GM12878 (cell line): ENCODE measurements at regions not wholly inside any gene's neighbourhood (a gene's known extent, or its start where the extent isn't known, plus 50 kb on each side); places are given as distances from the start of the nearest gene placed in this dataset.

Experiments
- ATAC-seq: fragments of 200-7000 bp; cut with Tn5 transposase; 3 replicates; pipeline ENCODE4 v1.9.1; 2020; ENCODE audit warnings: mild to moderate bottlenecking, moderate library complexity
- BruUV-seq: library from RNA; stranded (reverse); fragments of 400-500 nt; replicated peaks from 2 replicates; lab custom pipeline; 2021; lab: Mats Ljungman, UMichigan
- CTCF ChIA-PET: fragments of 300-600 bp; sonication (Branson Sonifier 250); formaldehyde crosslinking; extraction: SDS; loops from one replicate; lab custom pipeline; 2021; ENCODE audit warnings: inconsistent platforms; lab: Yijun Ruan, JAX
- POLR2A ChIA-PET: fragments of 350-600 bp; formaldehyde crosslinking; extraction: SDS; loops from one replicate; lab custom pipeline; 2021; ENCODE audit warnings: inconsistent platforms; lab: Charles Lee
- RAD21 ChIA-PET: fragments of 300-600 bp; sonication (Branson Sonifier 250); formaldehyde crosslinking; loops from one replicate; lab custom pipeline; 2023; ENCODE audit warnings: antibody characterized with exemption; ENCODE audit not compliant: unreplicated experiment; lab: Charles Lee
- SMC1A ChIA-PET: fragments of 300-600 bp; sonication (Branson Sonifier 250); formaldehyde crosslinking; loops from one replicate; lab custom pipeline; 2023; ENCODE audit not compliant: unreplicated experiment, uncharacterized antibody; lab: Charles Lee
- DNase-seq: peaks from one replicate; pipeline ENCODE4 v3.0.0-alpha.2; 2011; ENCODE audit warnings: low read depth, low spot score
- FAIRE-seq: peaks from 3 replicates; lab custom pipeline; 2011; peaks lifted over from hg19 to GRCh38; lab: Jason Lieb, UNC
- H2AFZ ChIP-seq: 2 replicates; pipeline ENCODE4 v1.6.0; 2011; ENCODE audit warnings: low read depth, low read length, control low read depth; ENCODE audit not compliant: control insufficient read depth
- H3K27ac ChIP-seq: 2 replicates; pipeline ENCODE4 v1.5.1; 2011; ENCODE audit warnings: control low read depth; ENCODE audit not compliant: control insufficient read depth, insufficient read depth
- H3K27me3 ChIP-seq, 2 experiments: replicated peaks in 1 of 2; 2 replicates each; pipeline versions ENCODE4 v1.6.0 to v1.6.1; 2011; ENCODE audit warnings: low read length in 1 of 2; ENCODE audit not compliant: control insufficient read depth in 2 of 2, insufficient read depth in 2 of 2
- H3K36me3 ChIP-seq, 2 experiments: 2 replicates each; pipeline ENCODE4 v1.5.1; 2011; ENCODE audit warnings: low read length in 1 of 2; ENCODE audit not compliant: control insufficient read depth in 2 of 2, insufficient read depth in 2 of 2
- H3K4me1 ChIP-seq: 2 replicates; pipeline ENCODE4 v1.6.1; 2011; ENCODE audit warnings: mild to moderate bottlenecking, low read length, moderate library complexity, mixed read lengths; ENCODE audit not compliant: control insufficient read depth, insufficient read depth
- H3K4me2 ChIP-seq: 2 replicates; pipeline ENCODE4 v1.6.0; 2011; ENCODE audit warnings: control low read depth; ENCODE audit not compliant: control insufficient read depth, insufficient read depth
- H3K4me3 ChIP-seq: fragments of 200-600 bp; sonication (generic); 2 replicates; pipeline ENCODE4 v1.5.1; 2016
- H3K79me2 ChIP-seq: 2 replicates; pipeline ENCODE4 v1.6.0; 2011; ENCODE audit warnings: low read length; ENCODE audit not compliant: control insufficient read depth, insufficient read depth
- H3K9ac ChIP-seq: 2 replicates; pipeline ENCODE4 v1.8.0; 2011; ENCODE audit warnings: low read length, control low read depth, mixed read lengths; ENCODE audit not compliant: control insufficient read depth, insufficient read depth
- H3K9me3 ChIP-seq: replicated peaks from 3 replicates; pipeline ENCODE4 v1.5.1; 2011; ENCODE audit warnings: mild to moderate bottlenecking, low read length; ENCODE audit not compliant: control insufficient read depth, insufficient read depth
- H4K20me1 ChIP-seq: 2 replicates; pipeline ENCODE4 v1.6.0; 2011; ENCODE audit not compliant: control insufficient read depth, insufficient read depth
- BCLAF1 ChIP-seq: fragments of 450-650 bp; IDR thresholded peaks from 2 replicates; pipeline ENCODE4 v1.6.1; 2017; ENCODE audit warnings: antibody characterized with exemption, mild to moderate bottlenecking, moderate library complexity
- HDAC6 ChIP-seq: fragments of 200-600 bp; sonication (generic); IDR thresholded peaks from one replicate; pipeline ENCODE4 v1.8.0; 2017; ENCODE audit warnings: antibody characterized with exemption; ENCODE audit not compliant: unreplicated experiment
- IKZF1 ChIP-seq: fragments of 450-650 bp; conservative IDR thresholded peaks from 2 replicates; pipeline ENCODE4 v1.6.1; 2017; ENCODE audit warnings: antibody characterized with exemption, mild to moderate bottlenecking
- MLLT1 ChIP-seq: fragments of 450-650 bp; IDR thresholded peaks from 2 replicates; pipeline ENCODE4 v1.6.1; 2016; ENCODE audit warnings: mild to moderate bottlenecking
- POLR2AphosphoS2 ChIP-seq: IDR thresholded peaks from 2 replicates; pipeline ENCODE4 v1.6.1; 2011; ENCODE audit warnings: low read depth, mild to moderate bottlenecking, low read length, improper control_type of control experiment, moderate library complexity
- RELB ChIP-seq: fragments of 450-650 bp; IDR thresholded peaks from 2 replicates; pipeline ENCODE4 v1.6.1; 2017; ENCODE audit warnings: low read depth, mild to moderate bottlenecking, moderate library complexity
- SRF ChIP-seq, 2 experiments: IDR thresholded peaks; 2 replicates each; pipeline ENCODE4 v1.6.1; 2011; ENCODE audit warnings: low read depth in 2 of 2, low read length in 2 of 2, mild to moderate bottlenecking in 1 of 2, moderate library complexity in 1 of 2
- ZNF687 ChIP-seq: fragments of 450-650 bp; IDR thresholded peaks from 2 replicates; pipeline ENCODE4 v1.6.1; 2017; ENCODE audit warnings: mild to moderate bottlenecking, moderate library complexity
- WGBS: methylation state at CpG from one replicate; pipeline ENCODE4 v1.1.6; 2016; ENCODE audit warnings: low lambda C conversion rate; ENCODE audit not compliant: insufficient replicate concordance, insufficient coverage; ENCODE audit errors: missing lambda C conversion rate; 5-methylcytosine and 5-hydroxymethylcytosine counted together
- in situ Hi-C: fragments of 300-500 bp; cut with MboI; formaldehyde crosslinking; loops from 9 replicates; pipeline ENCODE4 v1.14.3; 2018; ENCODE audit warnings: mixed read lengths
- intact Hi-C: fragments of 100-400 bp; cut with micrococcal nuclease; formaldehyde crosslinking; loops from one replicate; pipeline ENCODE4 v1.14.2; 2022; ENCODE audit not compliant: unreplicated experiment

- WGBS, result 39% methylated on average over 11 of the region's 11 CpGs
- in situ Hi-C loops, result no loop called here
- Histone ChIP-seq H2AFZ (no peak overlapping the region), H3K9me3 (no peaks in the 10 kb centered on the region), H3K27me3 (no peaks in the 10 kb centered on the region; a peak in 2 of 4 replicates), H4K20me1 (no peaks in the 10 kb centered on the region), H3K4me1 (no peaks in the 10 kb centered on the region), H3K4me2 (no peak overlapping the region), H3K79me2 (no peaks in the 10 kb centered on the region), H3K36me3 (no peaks in the 10 kb centered on the region), H3K27ac (no peak overlapping the region), H3K4me3 (no peak overlapping the region), H3K9ac (no peak overlapping the region)
- ATAC-seq, result no peak
- BruUV-seq, result no TSS peak
- intact Hi-C loops, result no loop called here
- ChIA-PET POLR2A (no interaction called here), SMC1A (no interaction called here), CTCF (no interaction called here), RAD21 (no interaction called here)
- no peak for FAIRE-seq
- DNase-seq, result no peak
- TF ChIP-seq IKZF1 (no peak), ZNF687 (no peak), MLLT1 (no peak), RELB (no peak), HDAC6 (no peak), BCLAF1 (no peak), SRF (IDR thresholded peaks at IDR 0.05; ENCODE audit: low read depth in 2 of 2, low read length in 2 of 2) (no peak), POLR2AphosphoS2 (no peak)
These were observed 210.1 kb upstream of the RAB6C start for GRCh38 chr2:129769185-129769991.
